H9 (cell line): ENCODE measurements at regions not wholly inside any gene's neighbourhood (a gene's known extent, or its start where the extent isn't known, plus 50 kb on each side); places are given as distances from the start of the nearest gene placed in this dataset.

Experiments used
- DNase-seq: peaks from one replicate; pipeline ENCODE4 v3.0.0-alpha.2; 2017
- H2AFZ ChIP-seq: one replicate; pipeline ENCODE4 v1.6.1; 2013; ENCODE audit warnings: mild to moderate bottlenecking, low read length, control low read depth, moderate library complexity
- H2AK5ac ChIP-seq: 2 replicates; pipeline ENCODE4 v1.6.1; 2013; ENCODE audit warnings: low read length, control low read depth, mixed read lengths; ENCODE audit not compliant: insufficient read length
- H2BK120ac ChIP-seq: one replicate; pipeline ENCODE4 v1.6.1; 2013; ENCODE audit warnings: low read depth, mild to moderate bottlenecking, low read length, control low read depth, inconsistent platforms; ENCODE audit not compliant: poor library complexity, severe bottlenecking
- H2BK12ac ChIP-seq: 2 replicates; pipeline ENCODE4 v1.6.1; 2013; ENCODE audit warnings: low read length, control low read depth, mixed read lengths, low read depth; ENCODE audit not compliant: insufficient read length
- H2BK15ac ChIP-seq: 2 replicates; pipeline ENCODE4 v1.6.1; 2013; ENCODE audit warnings: low read depth, low read length, control low read depth
- H2BK20ac ChIP-seq: one replicate; pipeline ENCODE4 v1.6.1; 2013; ENCODE audit warnings: low read depth, mild to moderate bottlenecking, low read length, control low read depth, inconsistent platforms; ENCODE audit not compliant: poor library complexity, severe bottlenecking
- H2BK5ac ChIP-seq: 2 replicates; pipeline ENCODE4 v1.6.1; 2013; ENCODE audit warnings: low read length, control low read depth, mixed read lengths; ENCODE audit not compliant: insufficient read length
- H3K14ac ChIP-seq: 2 replicates; pipeline ENCODE4 v1.6.1; 2013; ENCODE audit warnings: low read length, control low read depth; ENCODE audit not compliant: insufficient read depth
- H3K18ac ChIP-seq: 2 replicates; pipeline ENCODE4 v1.6.1; 2013; ENCODE audit warnings: low read depth, mild to moderate bottlenecking, mixed read lengths, low read length, control low read depth; ENCODE audit not compliant: insufficient read length
- H3K23ac ChIP-seq: 2 replicates; pipeline ENCODE4 v1.6.1; 2013; ENCODE audit warnings: low read length, control low read depth, mixed read lengths, low read depth; ENCODE audit not compliant: insufficient read length
- H3K23me2 ChIP-seq: 2 replicates; pipeline ENCODE4 v1.6.1; 2013; ENCODE audit warnings: low read depth, mild to moderate bottlenecking, mixed read lengths, low read length, control low read depth; ENCODE audit not compliant: insufficient read length, poor library complexity, severe bottlenecking
- H3K27ac ChIP-seq: 2 replicates; pipeline ENCODE4 v1.5.1; 2013; ENCODE audit warnings: low read length, control low read depth, mixed read lengths, low read depth; ENCODE audit not compliant: insufficient read length
- H3K27me3 ChIP-seq: 2 replicates; pipeline ENCODE4 v1.6.1; 2013; ENCODE audit warnings: low read length, control low read depth, inconsistent platforms; ENCODE audit not compliant: insufficient read depth
- H3K4ac ChIP-seq: 2 replicates; pipeline ENCODE4 v1.6.1; 2013; ENCODE audit warnings: low read depth, mild to moderate bottlenecking, control low read depth, inconsistent platforms, low read length, moderate library complexity
- H3K4me1 ChIP-seq: 2 replicates; pipeline ENCODE4 v1.6.1; 2013; ENCODE audit warnings: low read length, control low read depth, inconsistent platforms; ENCODE audit not compliant: insufficient read depth
- H3K4me2 ChIP-seq: 2 replicates; pipeline ENCODE4 v1.6.1; 2013; ENCODE audit warnings: low read length, control low read depth, mixed read lengths; ENCODE audit not compliant: insufficient read length, insufficient read depth
- H3K56ac ChIP-seq: 2 replicates; pipeline ENCODE4 v1.6.1; 2013; ENCODE audit warnings: low read depth, mild to moderate bottlenecking, mixed read lengths, low read length, control low read depth; ENCODE audit not compliant: insufficient read length
- H3K79me1 ChIP-seq: 2 replicates; pipeline ENCODE4 v1.6.1; 2013; ENCODE audit warnings: low read depth, mild to moderate bottlenecking, moderate library complexity, low read length, control low read depth, inconsistent platforms; ENCODE audit not compliant: insufficient read depth, poor library complexity, severe bottlenecking
- H3K79me2 ChIP-seq: 2 replicates; pipeline ENCODE4 v1.6.1; 2013; ENCODE audit warnings: low read length, control low read depth, inconsistent platforms; ENCODE audit not compliant: insufficient read depth
- H3K9ac ChIP-seq: 2 replicates; pipeline ENCODE4 v1.6.1; 2013; ENCODE audit warnings: low read length, control low read depth, mixed read lengths; ENCODE audit not compliant: insufficient read length; ENCODE audit errors: extremely low read depth
- H3K9me3 ChIP-seq: one replicate; pipeline ENCODE4 v1.6.1; 2013; ENCODE audit warnings: low read depth, low read length, inconsistent platforms; ENCODE audit not compliant: control insufficient read depth
- H3T11ph ChIP-seq: one replicate; pipeline ENCODE4 v1.6.1; 2013; ENCODE audit warnings: mild to moderate bottlenecking, low read length, control low read depth, inconsistent platforms
- H4K20me1 ChIP-seq: one replicate; pipeline ENCODE4 v1.6.1; 2013; ENCODE audit not compliant: control insufficient read depth, insufficient read length, insufficient read depth
- H4K5ac ChIP-seq: 2 replicates; pipeline ENCODE4 v1.6.1; 2013; ENCODE audit warnings: low read depth, mild to moderate bottlenecking, mixed read lengths, low read length, control low read depth; ENCODE audit not compliant: insufficient read length
- H4K8ac ChIP-seq: replicated peaks from 2 replicates; pipeline ENCODE4 v1.6.1; 2013; ENCODE audit warnings: low read length, control low read depth, mixed read lengths, low read depth; ENCODE audit not compliant: insufficient read length
- H4K91ac ChIP-seq: 2 replicates; pipeline ENCODE4 v1.6.1; 2013; ENCODE audit warnings: low read depth, mild to moderate bottlenecking, moderate library complexity, mixed read lengths, low read length, control low read depth; ENCODE audit not compliant: insufficient read length
- H3K27ac Mint-ChIP-seq, 3 experiments: 2 replicates in 2 of 3; 3 replicates in 1 of 3; pipeline ENCODE4 v1.8.0; 2020 to 2021; ENCODE audit warnings: mixed read lengths in 3 of 3, mild to moderate bottlenecking in 1 of 3, moderate library complexity in 1 of 3
- H3K27me3 Mint-ChIP-seq: 2 replicates; pipeline ENCODE4 v1.8.0; 2021; ENCODE audit warnings: low read depth, mild to moderate bottlenecking, moderate library complexity, mixed read lengths
- H3K36me3 Mint-ChIP-seq, 3 experiments: 2 replicates in 2 of 3; 3 replicates in 1 of 3; pipeline ENCODE4 v1.8.0; 2020 to 2021; ENCODE audit warnings: low read depth in 3 of 3, mixed read lengths in 3 of 3; ENCODE audit not compliant: insufficient read depth in 1 of 3
- H3K4me1 Mint-ChIP-seq, 2 experiments: 2 replicates each; pipeline ENCODE4 v1.8.0; 2020; ENCODE audit warnings: mixed read lengths in 2 of 2
- H3K4me3 Mint-ChIP-seq, 2 experiments: 2 replicates in 1 of 2; 3 replicates in 1 of 2; pipeline ENCODE4 v1.8.0; 2020 to 2021; ENCODE audit warnings: mild to moderate bottlenecking in 2 of 2, mixed read lengths in 2 of 2, moderate library complexity in 1 of 2
- H3K9me3 Mint-ChIP-seq, 2 experiments: 2 replicates in 1 of 2; 3 replicates in 1 of 2; pipeline ENCODE4 v1.8.0; 2020; ENCODE audit warnings: mild to moderate bottlenecking in 2 of 2, mixed read lengths in 2 of 2, moderate library complexity in 1 of 2
- WGBS: extraction: QIAGEN DNeasy Blood & Tissue Kit; methylation state at CpG from one replicate; pipeline ENCODE4 v1.1.7; 2013; ENCODE audit warnings: missing lambda C conversion rate, low lambda C conversion rate, mixed read lengths; ENCODE audit not compliant: insufficient read length; ENCODE audit errors: extremely low coverage; 5-methylcytosine and 5-hydroxymethylcytosine counted together
- TF ChIP-seq, protein P1 (sequence below): fragments of 200-600 bp; sonication (generic); conservative IDR thresholded peaks from 3 replicates; pipeline ENCODE4 v1.8.0; 2021; ENCODE audit warnings: antibody characterized with exemption, mild to moderate bottlenecking

- no peak overlapping the region for H3K4ac ChIP-seq
- no peaks in the 10 kb centered on the region; the same call in 1 of the 2 replicates for H3K4me1 ChIP-seq
- WGBS: no CpG with 5 or more reads among the region's 9 CpGs
- no peaks in the 10 kb centered on the region for H3K79me2 ChIP-seq
- H3K9me3 ChIP-seq: no peaks in the 10 kb centered on the region
- H4K91ac ChIP-seq: no peak overlapping the region
- H3K18ac ChIP-seq: no peak overlapping the region
- peak; percentile 23 for DNase-seq
- Mint-ChIP-seq H3K4me1 (peaks cover 14 to 19% of the 10 kb centered on the region in 2 experiments), H3K36me3 (no peaks in the 10 kb centered on the region; a peak in 1 of 7 replicates), H3K27ac (no peak overlapping the region), H3K27me3 (peaks cover 41% of the 10 kb centered on the region), H3K4me3 (no peak overlapping the region), H3K9me3 (no peaks in the 10 kb centered on the region; a peak in 1 of 5 replicates)
- no peak overlapping the region for H3K9ac ChIP-seq
- no peak overlapping the region for H2BK12ac ChIP-seq
- no peak overlapping the region for H3K23ac ChIP-seq
- H2BK5ac ChIP-seq: no peak overlapping the region
- H3K4me2 ChIP-seq: no peak overlapping the region
- H2BK120ac ChIP-seq: no peak overlapping the region
- no peak overlapping the region for H3K27ac ChIP-seq
- no peaks in the 10 kb centered on the region for H3K79me1 ChIP-seq
- H3K14ac ChIP-seq: no peak overlapping the region; the same call in 1 of the 2 replicates
- no peak overlapping the region for H3K56ac ChIP-seq
- TF ChIP-seq, protein P1, sequence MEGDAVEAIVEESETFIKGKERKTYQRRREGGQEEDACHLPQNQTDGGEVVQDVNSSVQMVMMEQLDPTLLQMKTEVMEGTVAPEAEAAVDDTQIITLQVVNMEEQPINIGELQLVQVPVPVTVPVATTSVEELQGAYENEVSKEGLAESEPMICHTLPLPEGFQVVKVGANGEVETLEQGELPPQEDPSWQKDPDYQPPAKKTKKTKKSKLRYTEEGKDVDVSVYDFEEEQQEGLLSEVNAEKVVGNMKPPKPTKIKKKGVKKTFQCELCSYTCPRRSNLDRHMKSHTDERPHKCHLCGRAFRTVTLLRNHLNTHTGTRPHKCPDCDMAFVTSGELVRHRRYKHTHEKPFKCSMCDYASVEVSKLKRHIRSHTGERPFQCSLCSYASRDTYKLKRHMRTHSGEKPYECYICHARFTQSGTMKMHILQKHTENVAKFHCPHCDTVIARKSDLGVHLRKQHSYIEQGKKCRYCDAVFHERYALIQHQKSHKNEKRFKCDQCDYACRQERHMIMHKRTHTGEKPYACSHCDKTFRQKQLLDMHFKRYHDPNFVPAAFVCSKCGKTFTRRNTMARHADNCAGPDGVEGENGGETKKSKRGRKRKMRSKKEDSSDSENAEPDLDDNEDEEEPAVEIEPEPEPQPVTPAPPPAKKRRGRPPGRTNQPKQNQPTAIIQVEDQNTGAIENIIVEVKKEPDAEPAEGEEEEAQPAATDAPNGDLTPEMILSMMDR: no peak
- H4K8ac ChIP-seq: no peak overlapping the region
- no peak overlapping the region for H3T11ph ChIP-seq
- H4K20me1 ChIP-seq: no peaks in the 10 kb centered on the region
- no peaks in the 10 kb centered on the region; the same call in 1 of the 2 replicates for H3K27me3 ChIP-seq
- no peak overlapping the region for H4K5ac ChIP-seq
- H2AK5ac ChIP-seq: no peak overlapping the region
- no peak overlapping the region for H2AFZ ChIP-seq
- no peak overlapping the region for H2BK20ac ChIP-seq
- H3K23me2 ChIP-seq: no peaks in the 10 kb centered on the region
- H2BK15ac ChIP-seq: no peak overlapping the region
Measured at GRCh38 chr11:119482521-119483011, 59.6 kb upstream of the THY1 start.
